Heart left ventricle (tissue), 16 donors: ENCODE measurements at regions not wholly inside any gene's neighbourhood (a gene's known extent, or its start where the extent isn't known, plus 50 kb on each side); places are given as distances from the start of the nearest gene placed in this dataset.

Experiments
- ATAC-seq, 4 donors: fragments of 200-7000 bp; cut with Tn5 transposase; one replicate each; pipeline ENCODE4 v1.9.1; 2020 to 2022; ENCODE audit warnings: moderate library complexity in 4 of 4, mild to moderate bottlenecking in 3 of 4, moderate number of reproducible peaks in 1 of 4
- DNase-seq, 5 donors: peaks; one replicate each; pipeline ENCODE4 v3.0.0-alpha.2; 2020
- H3K27ac ChIP-seq, 12 donors: fragments of 200-600 bp; sonication (generic) in 4 of 12; one replicate each; pipeline versions ENCODE4 v1.5.0 to v1.8.0; 2016 to 2022; ENCODE audit warnings: mild to moderate bottlenecking in 2 of 12
- H3K27me3 ChIP-seq, 9 donors: fragments of 200-600 bp; sonication (generic) in 2 of 9; one replicate each; pipeline versions ENCODE4 v1.5.1 to v1.8.0; 2016 to 2022; ENCODE audit warnings: mild to moderate bottlenecking in 3 of 9
- H3K36me3 ChIP-seq, 9 donors: fragments of 200-600 bp; sonication (generic) in 2 of 9; one replicate each; pipeline versions ENCODE4 v1.5.0 to v1.8.0; 2018 to 2022; ENCODE audit warnings: mild to moderate bottlenecking in 2 of 9
- H3K4me1 ChIP-seq, 12 donors: fragments of 200-600 bp; sonication (generic) in 4 of 12; one replicate each; pipeline versions ENCODE4 v1.5.0 to v1.8.0; 2016 to 2022; ENCODE audit warnings: mild to moderate bottlenecking in 3 of 12
- H3K4me3 ChIP-seq, 12 donors: fragments of 200-600 bp; sonication (generic) in 4 of 12; one replicate each; pipeline versions ENCODE4 v1.5.0 to v1.8.0; 2017 to 2022; ENCODE audit warnings: mild to moderate bottlenecking in 9 of 12, moderate library complexity in 4 of 12
- H3K9me3 ChIP-seq, 12 donors: fragments of 200-600 bp; sonication (generic) in 4 of 12; one replicate each; pipeline versions ENCODE4 v1.5.0 to v1.8.0; 2016 to 2022; ENCODE audit warnings: mild to moderate bottlenecking in 1 of 12
- CTCF ChIP-seq, 12 donors: fragments of 200-600 bp; sonication (generic) in 4 of 12; IDR thresholded peaks; one replicate each; pipeline versions ENCODE4 v1.5.0 to v1.8.0; 2018 to 2022; ENCODE audit warnings: antibody characterized with exemption in 12 of 12, mild to moderate bottlenecking in 5 of 12
- POLR2A ChIP-seq, 2 donors: fragments of 450-650 bp; IDR thresholded peaks; one replicate each; pipeline ENCODE4 v1.6.1; 2017; ENCODE audit warnings: antibody characterized with exemption in 2 of 2, mild to moderate bottlenecking in 2 of 2, moderate library complexity in 2 of 2
- WGBS, 4 donors: extraction: QIAGEN DNeasy Blood & Tissue Kit in 2 of 4; methylation state at CpG; one replicate each; pipeline versions ENCODE4 v1.1.5 to v1.1.7; 2013 to 2018; 5-methylcytosine and 5-hydroxymethylcytosine counted together
- intact Hi-C, 10 donors: fragments of 100-400 bp; cut with DNase I; formaldehyde crosslinking; loops; one replicate each; pipeline versions ENCODE4 v1.11.1 to v1.14.2; 2022
- donor health status: ischemic (EF 13 %, LVEDD 7.1; RV severe dilation, severe dysfunction).
- donor health status: healthy with polysubstance abuse.
- donor health status: DM: no; HTN: yes; CAD: no.
- donor health status: DM: no; HTN: no; CAD: no.
- donor health status: ischemic (EF 25% LVEDD 6.9; RV normal size, moderate dysfunction).
- donor health status: ischemic (EF 25% LVEDD 5.7; RV mildly dilated, moderate dysfunction).
- donor health status: healthy.
- donor health status: DM: yes; HTN: yes; CAD: no.
- donor health status: ischemic (EF 35%, LVEDD 5.7; RV mildly dilated, moderate dysfunction).
- donor health status: nonischemic (EF 11% LVEDD 7.7; RV severe dilation, severe dysfunction).
- donor health status: DM: yes; HTN: yes; CAD: no.
- donor health status: PGD.
- donor health status: ischemic (EF 29% LVEDD 5.4; RV normal size, mild dysfunction).
- donor health status: nonischemic (EF 23%, LVEDD 6.1; RV moderate dilation, normal function).

- no peak for TF ChIP-seq POLR2A (IDR thresholded peaks at IDR 0.05)
- no peak for TF ChIP-seq CTCF (IDR thresholded peaks at IDR 0.05)
- H3K27ac ChIP-seq, result no peak overlapping the region
- H3K9me3 ChIP-seq, result no peaks in the 10 kb centered on the region
- H3K4me3 ChIP-seq, result no peak overlapping the region
- WGBS, 4 donors, result 71 to 86% (median 83%) methylated on average over 3 of the region's 3 CpGs
- H3K27me3 ChIP-seq, result peaks cover 3 to 53% (median 18%) of the 10 kb centered on the region in 9 donors
- H3K4me1 ChIP-seq, result peaks cover 0 to 4% (median 2%) of the 10 kb centered on the region in 12 donors
- no peaks in the 10 kb centered on the region for H3K36me3 ChIP-seq
- ATAC-seq (no peak), DNase-seq (no peak)
- intact Hi-C loops, result no loop called here
Measured at GRCh38 chr3:44016818-44017217, 224.9 kb upstream of the TOPAZ1 start.

GRCh38 chr3:44018926-44019325 is 222.8 kb upstream of the TOPAZ1 start:
- whole genome bisulfite sequencing, 4 donors, result 85 to 92% (median 88%) methylated on average over 9 of the region's 9 CpGs

GRCh38 chr3:44019736-44020135 is 221.9 kb upstream of the TOPAZ1 start:
- WGBS, 4 donors, result 64 to 71% (median 65%) methylated on average over 7 of the region's 7 CpGs
- Histone ChIP-seq H3K4me3 (no peak overlapping the region), H3K27me3 (peaks cover 12 to 69% (median 40%) of the 10 kb centered on the region in 9 donors), H3K4me1 (peaks cover 0 to 10% (median 7%) of the 10 kb centered on the region in 12 donors), H3K27ac (no peak overlapping the region), H3K36me3 (no peaks in the 10 kb centered on the region), H3K9me3 (no peaks in the 10 kb centered on the region)
- no peak for TF ChIP-seq CTCF (IDR thresholded peaks at IDR 0.05)
- TF ChIP-seq POLR2A (IDR thresholded peaks at IDR 0.05), result no peak
- intact Hi-C loops, result no loop called here
- ATAC-seq (no peak), DNase-seq (no peak)

More at GRCh38 chr3:44018926-44019325, 222.8 kb upstream of the TOPAZ1 start:
- Histone ChIP-seq H3K4me1 (peaks cover 0 to 10% (median 7%) of the 10 kb centered on the region in 12 donors), H3K4me3 (no peak overlapping the region), H3K36me3 (no peaks in the 10 kb centered on the region), H3K27ac (no peak overlapping the region), H3K9me3 (no peaks in the 10 kb centered on the region), H3K27me3 (peaks cover 12 to 62% (median 38%) of the 10 kb centered on the region in 9 donors)
- ATAC-seq (no peak), DNase-seq (no peak)
- intact Hi-C loops, result no loop called here
- TF ChIP-seq POLR2A (IDR thresholded peaks at IDR 0.05) (no peak), CTCF (IDR thresholded peaks at IDR 0.05) (no peak)

GRCh38 chr3:44020143-44020542 is 221.5 kb upstream of the TOPAZ1 start:
- DNase-seq (no peak), ATAC-seq (no peak)
- Histone ChIP-seq H3K27me3 (peaks cover 12 to 72% (median 40%) of the 10 kb centered on the region in 9 donors), H3K27ac (no peak overlapping the region), H3K36me3 (no peaks in the 10 kb centered on the region), H3K4me3 (no peak overlapping the region), H3K4me1 (peaks cover 0 to 10% (median 7%) of the 10 kb centered on the region in 12 donors), H3K9me3 (no peaks in the 10 kb centered on the region)
- 49 to 87% (median 80%) methylated on average over 1 of the region's 1 CpG for WGBS, 4 donors
- intact Hi-C loops, result no loop called here
- TF ChIP-seq CTCF (IDR thresholded peaks at IDR 0.05) (no peak), POLR2A (IDR thresholded peaks at IDR 0.05) (no peak)
